Progenitor cell of endocrine pancreas (in vitro differentiated cells): ENCODE measurements at regions not wholly inside any gene's neighbourhood (a gene's known extent, or its start where the extent isn't known, plus 50 kb on each side); places are given as distances from the start of the nearest gene placed in this dataset.

Experiments used
- DNase-seq: peaks from one replicate; pipeline ENCODE4 v3.0.0; 2021; ENCODE audit warnings: low spot score; ENCODE audit not compliant: unreplicated experiment
- H3K27ac Mint-ChIP-seq: 2 replicates; pipeline ENCODE4 v1.8.0; 2021; ENCODE audit warnings: mild to moderate bottlenecking, moderate library complexity, mixed read lengths
- H3K27me3 Mint-ChIP-seq: 2 replicates; pipeline ENCODE4 v1.8.0; 2021; ENCODE audit warnings: mixed read lengths
- H3K36me3 Mint-ChIP-seq: 2 replicates; pipeline ENCODE4 v1.8.0; 2022; ENCODE audit warnings: mixed read lengths; ENCODE audit not compliant: insufficient read depth
- H3K4me1 Mint-ChIP-seq: 2 replicates; pipeline ENCODE4 v1.8.0; 2021; ENCODE audit warnings: low read depth, mixed read lengths
- H3K4me3 Mint-ChIP-seq: 2 replicates; pipeline ENCODE4 v1.8.0; 2021; ENCODE audit warnings: low read depth, mild to moderate bottlenecking, moderate library complexity, mixed read lengths
- H3K9me3 Mint-ChIP-seq: 2 replicates; pipeline ENCODE4 v1.8.0; 2021; ENCODE audit warnings: low read depth, mixed read lengths
- TF ChIP-seq, protein P1 (sequence below): fragments of 200-600 bp; sonication (generic); IDR thresholded peaks from one replicate; pipeline ENCODE4 v1.5.0; 2021; ENCODE audit warnings: antibody characterized with exemption, mild to moderate bottlenecking; ENCODE audit not compliant: unreplicated experiment

GRCh38 chr4:167802463-167803212 lies 289.7 kb upstream of the ANXA10 start:
- DNase-seq = no peak
- H3K27ac Mint-ChIP-seq = no peak overlapping the region
- no peaks in the 10 kb centered on the region for H3K4me1 Mint-ChIP-seq
- no peaks in the 10 kb centered on the region for H3K9me3 Mint-ChIP-seq
- no peaks in the 10 kb centered on the region for H3K36me3 Mint-ChIP-seq
- H3K4me3 Mint-ChIP-seq = no peak overlapping the region
- H3K27me3 Mint-ChIP-seq = no peaks in the 10 kb centered on the region
- TF ChIP-seq, protein P1, sequence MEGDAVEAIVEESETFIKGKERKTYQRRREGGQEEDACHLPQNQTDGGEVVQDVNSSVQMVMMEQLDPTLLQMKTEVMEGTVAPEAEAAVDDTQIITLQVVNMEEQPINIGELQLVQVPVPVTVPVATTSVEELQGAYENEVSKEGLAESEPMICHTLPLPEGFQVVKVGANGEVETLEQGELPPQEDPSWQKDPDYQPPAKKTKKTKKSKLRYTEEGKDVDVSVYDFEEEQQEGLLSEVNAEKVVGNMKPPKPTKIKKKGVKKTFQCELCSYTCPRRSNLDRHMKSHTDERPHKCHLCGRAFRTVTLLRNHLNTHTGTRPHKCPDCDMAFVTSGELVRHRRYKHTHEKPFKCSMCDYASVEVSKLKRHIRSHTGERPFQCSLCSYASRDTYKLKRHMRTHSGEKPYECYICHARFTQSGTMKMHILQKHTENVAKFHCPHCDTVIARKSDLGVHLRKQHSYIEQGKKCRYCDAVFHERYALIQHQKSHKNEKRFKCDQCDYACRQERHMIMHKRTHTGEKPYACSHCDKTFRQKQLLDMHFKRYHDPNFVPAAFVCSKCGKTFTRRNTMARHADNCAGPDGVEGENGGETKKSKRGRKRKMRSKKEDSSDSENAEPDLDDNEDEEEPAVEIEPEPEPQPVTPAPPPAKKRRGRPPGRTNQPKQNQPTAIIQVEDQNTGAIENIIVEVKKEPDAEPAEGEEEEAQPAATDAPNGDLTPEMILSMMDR = no peak

- TF ChIP-seq, protein P1 = no peak
- no peak for DNase-seq
- Mint-ChIP-seq H3K9me3 (peaks cover 5% of the 10 kb centered on the region), H3K4me3 (no peak overlapping the region), H3K4me1 (no peaks in the 10 kb centered on the region), H3K36me3 (no peaks in the 10 kb centered on the region), H3K27ac (no peak overlapping the region), H3K27me3 (no peaks in the 10 kb centered on the region)
These were observed 280.4 kb upstream of the ANXA10 start for GRCh38 chr4:167811958-167812357.

DNA sequence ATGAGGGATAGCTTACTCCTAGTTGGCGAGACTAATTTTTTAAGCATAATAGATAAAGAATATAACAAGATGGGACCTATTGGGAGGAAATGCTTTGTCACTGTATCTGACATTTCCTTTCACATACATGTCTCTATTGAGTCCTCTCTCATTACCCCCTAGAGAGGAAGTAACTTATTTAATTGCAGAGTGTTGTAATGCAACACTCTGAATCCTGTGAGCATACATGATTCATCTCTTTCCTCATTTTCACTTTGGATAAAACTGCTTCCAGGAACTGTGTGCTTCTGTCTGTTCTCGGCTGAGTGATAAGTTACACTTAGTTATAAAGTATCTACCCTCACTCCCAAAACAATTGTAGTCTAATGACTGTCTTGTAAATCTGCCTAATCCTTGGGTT lies 266.1 kb upstream of the ANXA10 start:
- H3K27ac Mint-ChIP-seq = no peak overlapping the region
- H3K9me3 Mint-ChIP-seq = no peaks in the 10 kb centered on the region
- H3K4me1 Mint-ChIP-seq = peaks cover 4% of the 10 kb centered on the region
- H3K4me3 Mint-ChIP-seq = no peak overlapping the region
- TF ChIP-seq, protein P1 = no peak
- no peaks in the 10 kb centered on the region for H3K27me3 Mint-ChIP-seq
- no peaks in the 10 kb centered on the region for H3K36me3 Mint-ChIP-seq
- DNase-seq = no peak

- no peak overlapping the region for H3K27ac Mint-ChIP-seq
- no peaks in the 10 kb centered on the region for H3K4me1 Mint-ChIP-seq
- no peaks in the 10 kb centered on the region for H3K9me3 Mint-ChIP-seq
- DNase-seq = no peak
- no peaks in the 10 kb centered on the region for H3K36me3 Mint-ChIP-seq
- no peaks in the 10 kb centered on the region for H3K27me3 Mint-ChIP-seq
- TF ChIP-seq, protein P1 = no peak
- H3K4me3 Mint-ChIP-seq = no peak overlapping the region
These were observed 260.5 kb upstream of the ANXA10 start for GRCh38 chr4:167831855-167832254.

DNA sequence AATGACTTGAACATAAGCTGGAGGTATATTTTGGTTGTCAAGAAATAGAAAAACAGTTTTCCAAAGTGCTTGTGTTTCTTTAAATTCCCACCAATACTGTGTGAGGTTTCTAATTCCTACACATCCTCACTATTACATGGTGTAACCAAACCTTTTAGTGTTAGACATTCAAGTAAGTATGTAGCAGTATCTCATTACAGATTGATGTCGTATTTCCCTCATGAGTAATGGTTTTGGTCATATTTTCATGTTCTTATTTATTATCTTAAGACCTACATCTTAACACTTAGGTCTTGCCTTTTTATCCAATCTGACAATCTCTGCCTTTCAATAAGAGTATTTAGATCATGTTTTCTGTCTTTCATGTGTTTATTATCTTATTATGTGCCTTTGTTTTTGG lies 253.7 kb upstream of the ANXA10 start:
- TF ChIP-seq, protein P1 = no peak
- Mint-ChIP-seq H3K36me3 (no peaks in the 10 kb centered on the region), H3K4me3 (no peak overlapping the region), H3K27ac (no peak overlapping the region), H3K4me1 (no peaks in the 10 kb centered on the region), H3K27me3 (no peaks in the 10 kb centered on the region), H3K9me3 (peaks cover 3% of the 10 kb centered on the region)
- DNase-seq = no peak
